GM12874 (cell line): ENCODE measurements at regions not wholly inside any gene's neighbourhood (a gene's known extent, or its start where the extent isn't known, plus 50 kb on each side); places are given as distances from the start of the nearest gene placed in this dataset.

Source experiments
- CTCF ChIP-seq: IDR thresholded peaks from 2 replicates; pipeline ENCODE4 v1.5.1; 2011; ENCODE audit warnings: low read depth, mild to moderate bottlenecking, control low read depth, low read length, moderate library complexity; ENCODE audit not compliant: insufficient read depth

DNA sequence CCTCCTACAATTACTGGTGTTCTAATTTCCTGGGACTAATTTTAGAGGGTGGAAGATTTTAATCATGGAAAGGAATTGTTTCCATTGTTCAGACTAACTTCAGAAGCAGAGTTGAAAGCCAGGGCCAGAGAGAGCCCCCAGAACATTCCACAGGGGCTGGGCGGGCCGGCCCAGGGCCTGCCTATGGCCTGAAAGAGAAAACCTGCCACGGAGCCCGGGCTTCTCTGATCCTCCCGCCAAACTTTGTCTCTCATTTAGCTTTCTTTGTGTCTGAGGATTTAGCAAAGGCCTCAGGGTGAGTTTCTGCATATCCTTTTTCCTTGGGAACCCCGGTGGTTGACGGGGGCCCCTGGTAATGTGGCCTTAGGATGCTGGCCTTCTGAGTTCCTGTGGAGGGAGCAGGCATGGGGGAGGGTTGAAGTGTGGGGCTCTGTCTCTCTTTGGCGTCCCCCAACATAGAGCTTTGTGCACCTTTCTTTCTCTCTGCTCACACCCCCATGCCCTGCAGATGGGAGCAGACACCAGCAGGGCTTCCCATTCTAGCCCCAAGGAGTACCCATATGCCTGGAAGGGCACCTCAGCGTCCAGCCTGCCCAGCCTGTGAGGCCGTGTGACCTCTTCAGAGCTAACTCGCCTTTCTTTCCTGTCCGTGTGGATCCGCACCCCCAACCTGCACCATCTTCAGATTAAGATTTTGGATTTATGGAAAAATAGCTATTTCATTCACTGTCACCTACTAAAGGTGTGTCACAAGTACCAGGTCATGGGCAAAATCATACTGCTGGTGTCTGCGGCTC, 539.5 kb downstream of the FGF9 start:
- TF ChIP-seq CTCF: no peak

DNA sequence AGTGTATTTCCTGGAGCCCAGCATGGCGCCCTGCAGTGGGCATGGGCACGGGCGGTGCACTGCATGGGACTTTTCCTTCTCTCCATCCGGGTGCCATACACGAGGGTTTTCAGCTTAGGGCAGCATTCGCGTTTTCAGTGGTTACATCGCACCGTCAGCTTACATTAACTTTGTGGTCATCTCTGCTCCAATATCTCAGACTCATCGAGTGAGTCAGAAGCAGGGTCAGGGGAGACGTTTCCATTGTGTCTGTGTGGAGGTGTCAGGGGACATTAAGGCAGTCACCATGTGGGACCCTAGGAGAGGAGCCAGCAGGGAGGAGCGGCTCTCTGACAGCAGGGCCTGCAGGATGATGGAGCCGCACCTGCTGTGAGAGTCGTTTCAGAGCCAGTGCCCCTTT, 541.0 kb downstream of the FGF9 start:
- no peak for TF ChIP-seq CTCF

- no peak for TF ChIP-seq CTCF
Measured at GRCh38 chr13:22212576-22212975, 541.7 kb downstream of the FGF9 start.

DNA sequence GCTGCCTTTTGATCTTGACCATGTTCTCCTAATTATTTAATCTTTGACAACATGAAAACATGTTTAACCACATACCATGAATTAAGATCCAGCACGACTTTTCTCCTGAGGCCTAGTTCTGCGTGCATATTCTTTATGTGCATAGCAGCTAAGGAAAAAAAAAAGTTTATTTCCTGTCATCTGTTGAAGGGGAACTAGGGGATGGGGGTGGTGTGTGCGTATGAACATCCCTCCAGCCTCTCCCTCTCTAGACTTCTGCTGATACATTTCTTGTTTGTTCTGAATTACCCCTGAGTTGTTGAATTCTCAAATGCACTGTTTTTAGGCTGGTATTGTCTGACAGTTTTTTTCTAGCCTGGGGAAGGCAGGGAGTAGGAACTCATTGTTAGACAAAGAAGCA, 543.3 kb downstream of the FGF9 start:
- no peak for TF ChIP-seq CTCF

- TF ChIP-seq CTCF: no peak
Measured at GRCh38 chr13:22218797-22219196, 547.9 kb downstream of the FGF9 start.

GRCh38 chr13:22219709-22220108, 548.8 kb downstream of the FGF9 start:
- TF ChIP-seq CTCF: no peak

DNA sequence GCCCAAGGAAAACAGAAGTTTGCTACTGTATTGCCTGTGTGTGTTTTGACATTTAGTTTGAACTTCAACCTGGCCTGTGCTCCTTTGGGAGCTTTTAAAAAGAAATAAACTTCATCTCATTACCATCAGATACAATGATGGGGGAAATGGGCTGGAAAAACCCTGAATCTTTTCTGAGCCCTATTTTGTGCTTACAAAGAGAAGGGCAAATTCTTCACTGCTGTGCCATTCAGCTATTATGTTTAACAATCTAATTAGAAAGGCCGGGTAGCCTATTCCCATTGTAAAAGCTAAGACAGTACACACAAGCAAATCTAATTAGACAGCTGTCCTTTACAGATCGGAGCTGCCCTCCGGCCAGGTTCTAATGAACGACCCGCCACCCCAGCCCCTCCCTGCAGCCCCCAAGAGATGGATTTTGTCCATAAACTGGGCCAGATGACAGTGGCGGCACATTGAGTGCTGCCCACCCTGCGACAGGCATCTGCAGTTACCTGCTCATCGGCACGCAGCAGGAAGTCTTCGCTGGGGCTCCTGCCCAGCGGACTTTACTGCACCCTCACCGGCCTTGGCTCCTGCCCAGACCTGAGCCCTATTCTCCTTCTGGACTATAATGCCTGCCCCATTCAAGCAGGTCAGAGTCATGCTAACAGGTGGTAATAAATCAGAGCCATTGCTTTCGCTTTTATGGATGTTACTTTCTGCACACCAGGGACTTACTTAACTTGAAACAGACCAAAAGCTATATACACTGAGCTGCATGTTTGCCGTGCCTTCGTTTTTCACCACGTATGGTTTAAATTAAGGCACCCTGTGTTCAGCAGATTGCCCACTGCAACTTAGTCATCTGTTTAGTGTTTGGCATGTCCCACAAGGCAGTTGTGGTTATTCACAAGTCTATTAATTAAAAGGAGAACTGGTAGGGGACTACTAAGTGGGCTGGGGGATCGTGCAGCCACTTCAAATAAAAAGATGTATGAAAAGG, 549.6 kb downstream of the FGF9 start:
- TF ChIP-seq CTCF: no peak
